ENCODE measurements at regions not wholly inside any gene's neighbourhood (a gene's known extent, or its start where the extent isn't known, plus 50 kb on each side); places are given as distances from the start of the nearest gene placed in this dataset.

GRCh38 chr1:185400052-185400451 lies 83.0 kb upstream of the IVNS1ABP start:
- H3K36me3 ChIP-seq (replicated peaks in 1 of 2; ENCODE audit: control insufficient read depth in 1 of 2, insufficient read depth in 2 of 2, low read length in 2 of 2) = no peaks in the 10 kb centered on the region
- peaks cover 3 to 20% of the 10 kb centered on the region in 2 experiments; a peak in 3 of 5 replicates for H3K27me3 ChIP-seq (ENCODE audit: control insufficient read depth in 1 of 2, insufficient read depth in 2 of 2, low read length in 2 of 2)
- POLR2A ChIA-PET = no interaction called here
- no peak overlapping the region for H3K4me2 ChIP-seq (ENCODE audit: low read depth, low read length)
- H3K4me1 ChIP-seq (ENCODE audit: insufficient read depth, low read length) = peaks cover 20% of the 10 kb centered on the region; the same call in 1 of the 2 replicates
- H3K4me3 ChIP-seq (replicated peaks in 1 of 3; ENCODE audit: insufficient read depth in 1 of 3, low read depth in 2 of 3, low read length in 3 of 3) = no peak overlapping the region
- H3K27ac ChIP-seq (ENCODE audit: extremely low read length, insufficient read depth, low read length) = no peak overlapping the region
- CTCF ChIA-PET (ENCODE audit: low intra/inter-chr PET ratio, low total read pairs) = no interaction called here
- WGBS (ENCODE audit: low lambda C conversion rate) = 37% methylated on average over 1 of the region's 1 CpG
- in situ Hi-C loops (cut with HindIII; ENCODE audit: extremely low pct_ligation_motif_present, low pct_unique_long_range_greater_than_20kb) = no loop called here
- DNase-seq (ENCODE audit: low spot score) (peak; percentile 24), FAIRE-seq (no peak), ATAC-seq (peak; percentile 40; the same call in 1 of the 3 replicates)
- H3K9ac ChIP-seq (ENCODE audit: insufficient read depth, low read depth, low read length) = no peak overlapping the region
- no peak overlapping the region for H2AFZ ChIP-seq (ENCODE audit: low read length)
- H4K20me1 ChIP-seq (ENCODE audit: insufficient read depth, low read length) = no peaks in the 10 kb centered on the region
- intact Hi-C loops (cut with micrococcal nuclease; ENCODE audit: unreplicated experiment) = no loop called here
- no peaks in the 10 kb centered on the region for H3K79me2 ChIP-seq (ENCODE audit: insufficient read depth, low read length)
- BruUV-seq (replicated peaks) = no TSS peak
- H3K9me3 ChIP-seq (ENCODE audit: low read length) = no peaks in the 10 kb centered on the region
- TF ChIP-seq HOMEZ (CRISPR knock-in tag; IDR thresholded peaks at IDR 0.05; ENCODE audit: low read depth) = peak; percentile 18; the same call in 1 of the 2 replicates
- no peak for TF ChIP-seq GATA4 (IDR thresholded peaks at IDR 0.05; ENCODE audit: borderline replicate concordance, low read depth)
- TF ChIP-seq MIXL1 (CRISPR knock-in tag; IDR thresholded peaks at IDR 0.05) = 0 out of 2 replicates have a peak, but pooled peaks have one; percentile 41
- no peak for TF ChIP-seq ZNF317 (CRISPR knock-in tag; IDR thresholded peaks at IDR 0.05)
- no peak for TF ChIP-seq KLF16 (CRISPR knock-in tag; IDR thresholded peaks at IDR 0.05)
- TF ChIP-seq IRF2 (CRISPR knock-in tag; IDR thresholded peaks at IDR 0.05) = no peak
- peak; percentile 56 for TF ChIP-seq ARID5B (CRISPR knock-in tag; IDR thresholded peaks at IDR 0.05)
- no peak for TF ChIP-seq ZNF34 (CRISPR knock-in tag; IDR thresholded peaks at IDR 0.05; ENCODE audit: borderline replicate concordance)
- no peak for TF ChIP-seq NFE2L1 (CRISPR knock-in tag; IDR thresholded peaks at IDR 0.05; ENCODE audit: borderline replicate concordance)
- 0 out of 4 replicates have a peak, but pooled peaks of 1 of the 2 experiments have one; percentile 20 for TF ChIP-seq NR2F1 (CRISPR knock-in tag; IDR thresholded peaks at IDR 0.05)
- peak; percentile 83 for TF ChIP-seq RARA (CRISPR knock-in tag; IDR thresholded peaks at IDR 0.05)
- no peak for TF ChIP-seq MAX (IDR thresholded peaks at IDR 0.05)
- no peak for TF ChIP-seq ZNF672 (CRISPR knock-in tag; IDR thresholded peaks at IDR 0.05)
- peak; percentile 61; the same call in 1 of the 2 replicates for TF ChIP-seq RXRB (CRISPR knock-in tag; IDR thresholded peaks at IDR 0.05; ENCODE audit: borderline replicate concordance)
- no peak for TF ChIP-seq ZBTB42 (CRISPR knock-in tag; IDR thresholded peaks at IDR 0.05)
- peak; percentile 50; the same call in 1 of the 2 replicates for TF ChIP-seq ZNF331 (CRISPR knock-in tag; IDR thresholded peaks at IDR 0.05)
- TF ChIP-seq HCFC1 (IDR thresholded peaks at IDR 0.05; ENCODE audit: low read depth, low read length) = no peak
- peak; percentile 56; the same call in 1 of the 2 replicates for TF ChIP-seq FOSL2 (CRISPR knock-in tag; IDR thresholded peaks at IDR 0.05)
